AG10803 (cell line): ENCODE measurements at regions not wholly inside any gene's neighbourhood (a gene's known extent, or its start where the extent isn't known, plus 50 kb on each side); places are given as distances from the start of the nearest gene placed in this dataset.
"Not testable (repeated sequence)": the region's sequence is repeated elsewhere in the genome, so short reads cannot be mapped to it uniquely, and the experiment has no call there.

Experiments used
- DNase-seq: peaks from one replicate; pipeline ENCODE4 v3.0.0; 2010; ENCODE audit warnings: low read depth
- H3K4me3 ChIP-seq: 2 replicates; pipeline ENCODE4 v1.5.1; 2011; ENCODE audit warnings: mild to moderate bottlenecking, low read length, control low read depth
- CTCF ChIP-seq: conservative IDR thresholded peaks from 2 replicates; pipeline ENCODE4 v1.5.1; 2011; ENCODE audit warnings: mild to moderate bottlenecking, low read length, control low read depth, inconsistent platforms

- TF ChIP-seq CTCF: no peak
- no peak overlapping the region for H3K4me3 ChIP-seq
- DNase-seq: no peak
These were observed 193.7 kb downstream of the CYLC2 start for GRCh38 chr9:103188781-103189350.

DNA sequence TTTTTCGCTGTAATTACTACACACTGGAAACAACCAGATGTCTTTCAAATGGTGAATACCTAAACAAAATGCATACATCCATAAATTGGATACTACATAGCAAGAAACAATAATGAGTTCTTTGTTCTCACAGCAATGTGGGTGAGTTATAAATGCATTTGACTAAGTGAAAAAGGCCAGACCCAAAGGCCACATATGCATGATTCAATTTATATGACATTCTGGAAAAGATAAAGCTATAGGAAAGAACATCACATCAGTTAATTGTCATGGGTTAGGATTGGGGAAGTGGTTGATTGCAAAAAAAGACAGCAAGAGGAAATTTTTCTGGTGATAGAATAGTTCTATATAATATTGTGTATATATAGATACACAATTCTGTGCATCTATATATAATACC is 198.9 kb downstream of the CYLC2 start:
- DNase-seq: no peak
- no peak overlapping the region for H3K4me3 ChIP-seq
- TF ChIP-seq CTCF: no peak

- no peak for TF ChIP-seq CTCF
- DNase-seq: no peak
- H3K4me3 ChIP-seq: no peak overlapping the region
These were observed 208.0 kb downstream of the CYLC2 start for GRCh38 chr9:103203172-103203571.

DNA sequence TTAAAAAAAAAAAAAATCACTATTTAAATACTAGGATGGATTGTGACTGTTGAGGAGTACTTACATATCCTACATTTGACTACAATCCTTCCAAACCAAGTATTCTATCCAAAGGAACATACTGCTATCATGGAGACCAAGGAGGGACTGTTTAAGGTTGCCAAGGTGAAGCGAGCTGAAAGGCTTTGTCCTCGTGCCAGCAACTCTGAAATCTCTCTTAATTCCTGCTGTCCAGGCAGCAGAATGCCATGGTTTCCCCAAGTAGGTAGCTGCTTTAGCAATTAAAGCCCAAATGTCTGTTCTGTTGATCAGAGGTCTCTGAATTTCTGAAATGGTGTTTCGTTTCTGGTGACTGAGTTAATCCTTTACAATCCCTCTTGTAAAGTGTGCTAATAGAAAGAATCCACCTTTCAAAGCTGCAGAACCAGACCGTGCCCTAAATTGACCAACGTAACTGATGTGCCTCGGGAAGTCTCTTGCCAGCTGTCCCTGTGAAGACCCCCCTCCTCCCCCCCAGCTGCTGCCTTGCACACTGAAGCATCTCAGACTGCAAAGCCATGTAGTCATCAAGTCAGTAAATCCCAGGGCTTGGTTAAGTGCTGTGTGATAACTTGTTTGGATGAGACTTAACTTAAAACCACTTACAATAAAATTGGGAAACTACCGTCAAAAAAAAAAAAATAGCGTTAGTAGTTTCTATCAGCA is 210.9 kb downstream of the CYLC2 start:
- not testable (repeated sequence) for H3K4me3 ChIP-seq, DNase-seq

DNA sequence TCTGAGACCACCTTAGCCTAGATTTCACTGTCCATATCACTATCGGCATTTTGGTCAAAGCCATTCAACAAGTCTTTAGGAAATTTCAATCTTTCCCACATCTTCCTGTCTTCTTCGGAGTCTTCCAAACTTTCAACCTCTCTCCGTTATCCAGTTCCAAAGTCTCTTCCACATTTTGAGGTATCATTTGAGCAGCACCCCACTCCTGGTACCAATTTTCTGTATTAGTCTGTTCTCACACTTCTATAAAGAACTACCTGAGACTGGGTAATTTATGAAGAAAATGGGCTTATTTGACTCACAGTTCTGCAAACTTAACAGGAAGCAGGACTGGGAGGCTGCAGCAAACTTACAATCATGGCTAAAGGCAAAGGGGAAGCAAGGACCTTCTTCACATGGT is 215.5 kb downstream of the CYLC2 start:
- no peak for TF ChIP-seq CTCF
- no peak overlapping the region for H3K4me3 ChIP-seq
- no peak for DNase-seq

DNA sequence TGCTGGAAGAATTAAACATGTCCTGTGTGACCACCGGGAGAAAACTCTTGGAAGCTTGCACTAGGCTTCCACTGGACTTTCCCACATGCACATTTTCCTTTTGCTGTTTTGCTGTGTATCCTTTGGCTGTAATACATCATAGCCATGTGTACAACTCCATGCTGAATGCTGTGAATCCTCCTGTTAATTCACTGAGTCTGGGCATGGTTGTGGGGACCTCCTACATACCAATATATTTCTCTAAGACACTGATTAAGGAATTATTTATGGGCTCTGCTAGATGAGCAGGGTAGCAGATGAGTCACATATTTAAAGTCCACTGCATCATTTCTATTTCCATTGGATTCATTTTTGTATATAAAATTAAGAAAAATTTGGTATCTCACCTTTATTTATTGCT is 220.1 kb downstream of the CYLC2 start:
- no peak for DNase-seq
- no peak overlapping the region for H3K4me3 ChIP-seq
- TF ChIP-seq CTCF: no peak

DNA sequence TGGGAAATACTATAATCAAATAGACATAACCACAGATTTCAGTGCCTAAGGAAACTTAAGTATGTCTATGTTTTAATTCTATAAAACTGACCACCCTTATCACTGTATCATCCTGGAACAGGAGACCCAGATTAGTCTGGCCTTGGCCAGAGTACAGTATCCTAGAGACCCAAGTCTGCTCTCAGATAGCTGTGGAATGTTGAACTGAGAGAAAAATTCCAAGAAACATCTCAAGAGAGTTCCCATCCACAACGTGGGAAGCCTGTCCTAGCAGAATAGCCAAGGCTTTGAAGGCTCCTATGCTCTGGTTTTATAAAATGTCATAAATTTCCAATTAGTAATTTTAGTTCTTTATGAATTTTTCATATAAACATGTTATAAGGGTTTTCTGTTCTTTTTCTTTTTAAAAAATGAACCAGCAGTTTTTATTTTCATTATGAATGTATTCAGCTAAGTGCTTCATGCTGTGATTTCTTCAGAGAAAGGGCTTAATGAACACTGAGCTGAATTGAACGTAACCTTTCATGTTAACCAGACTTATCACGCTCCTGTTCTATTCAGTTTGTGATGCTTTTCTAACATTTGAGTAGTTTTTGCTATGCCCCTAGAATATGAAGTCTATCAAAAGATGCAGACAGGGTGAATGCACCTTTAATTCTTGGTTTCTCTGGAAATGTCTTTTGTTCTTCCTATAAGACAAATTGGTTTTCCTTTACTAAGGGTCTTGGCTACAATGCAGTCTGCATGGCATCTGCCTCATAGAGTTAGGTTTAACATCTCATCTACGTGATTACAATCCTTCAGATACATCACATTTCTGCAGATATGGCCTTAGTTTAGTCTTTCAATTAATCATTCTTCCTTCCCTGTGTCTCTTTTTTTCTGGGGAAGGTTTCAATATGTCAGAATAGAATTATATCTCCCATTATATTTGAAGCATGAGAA is 230.8 kb downstream of the CYLC2 start:
- no peak for DNase-seq
- no peak for TF ChIP-seq CTCF
- H3K4me3 ChIP-seq: no peak overlapping the region
